ENCODE measurements at regions not wholly inside any gene's neighbourhood (a gene's known extent, or its start where the extent isn't known, plus 50 kb on each side); places are given as distances from the start of the nearest gene placed in this dataset.

GRCh38 chr5:74286734-74287695 is 353.5 kb downstream of the ENC1 start:
- CTCF ChIA-PET, result no interaction called here
- no peak overlapping the region for H3K27ac ChIP-seq (ENCODE audit: low read length)
- H2AFZ ChIP-seq (ENCODE audit: low read length), result no peak overlapping the region
- no peak overlapping the region for H3K4me3 ChIP-seq (ENCODE audit: low read length)
- no peak overlapping the region for H3K4me2 ChIP-seq (ENCODE audit: low read length)
- BruUV-seq (replicated peaks), result no TSS peak
- TF ChIP-seq EZH2phosphoT487 (IDR thresholded peaks at IDR 0.05; ENCODE audit: borderline replicate concordance, low read length) (no peak), CTCF (conservative IDR thresholded peaks at IDR 0.05; ENCODE audit: low read depth, low read length) (no peak), EZH2 (IDR thresholded peaks at IDR 0.05; ENCODE audit: low read length, unreplicated experiment) (no peak)
- no peaks in the 10 kb centered on the region for H3K79me2 ChIP-seq (ENCODE audit: low read length)
- H3F3A ChIP-seq (ENCODE audit: low read length, unreplicated experiment), result no peaks in the 10 kb centered on the region
- DNase-seq (no peak), ATAC-seq (no peak)
- intact Hi-C loops (cut with micrococcal nuclease), result no loop called here
- H3K4me1 ChIP-seq (ENCODE audit: insufficient read depth, low read length), result peaks cover 7% of the 10 kb centered on the region; the same call in 1 of the 2 replicates
- no peaks in the 10 kb centered on the region for H4K20me1 ChIP-seq (ENCODE audit: low read length)
- no peaks in the 10 kb centered on the region for H3K36me3 ChIP-seq (ENCODE audit: low read depth, low read length)
- POLR2A ChIA-PET (ENCODE audit: unreplicated experiment), result no interaction called here
- no peaks in the 10 kb centered on the region for H3K9me3 ChIP-seq (ENCODE audit: low read length)
- no peak overlapping the region for H3K9ac ChIP-seq (ENCODE audit: low read length)
- H3K9me2 ChIP-seq (replicated peaks; ENCODE audit: low read length), result no peaks in the 10 kb centered on the region
- H3K27me3 ChIP-seq (ENCODE audit: low read length), result no peaks in the 10 kb centered on the region

GRCh38 chr5:74285675-74286280 is 354.8 kb downstream of the ENC1 start:
- TF ChIP-seq CTCF (conservative IDR thresholded peaks at IDR 0.05; ENCODE audit: low read depth, low read length), result no peak
- TF ChIP-seq EZH2 (IDR thresholded peaks at IDR 0.05; ENCODE audit: low read length, unreplicated experiment), result no peak
- no peak for TF ChIP-seq EZH2phosphoT487 (IDR thresholded peaks at IDR 0.05; ENCODE audit: borderline replicate concordance, low read length)
- peaks cover 7% of the 10 kb centered on the region; the same call in 1 of the 2 replicates for H3K4me1 ChIP-seq (ENCODE audit: insufficient read depth, low read length)
- CTCF ChIA-PET, result no interaction called here
- H3K27me3 ChIP-seq (ENCODE audit: low read length), result no peaks in the 10 kb centered on the region
- H3K4me2 ChIP-seq (ENCODE audit: low read length), result no peak overlapping the region
- POLR2A ChIA-PET (ENCODE audit: unreplicated experiment), result no interaction called here
- DNase-seq, result no peak
- no peak overlapping the region for H3K9ac ChIP-seq (ENCODE audit: low read length)
- H2AFZ ChIP-seq (ENCODE audit: low read length), result no peak overlapping the region
- H3K9me3 ChIP-seq (ENCODE audit: low read length), result no peaks in the 10 kb centered on the region
- ATAC-seq, result no peak
- H3K79me2 ChIP-seq (ENCODE audit: low read length), result no peaks in the 10 kb centered on the region
- no peak overlapping the region for H3K4me3 ChIP-seq (ENCODE audit: low read length)
- H3K36me3 ChIP-seq (ENCODE audit: low read depth, low read length), result no peaks in the 10 kb centered on the region
- H4K20me1 ChIP-seq (ENCODE audit: low read length), result no peaks in the 10 kb centered on the region
- no peaks in the 10 kb centered on the region for H3K9me2 ChIP-seq (replicated peaks; ENCODE audit: low read length)
- intact Hi-C loops (cut with micrococcal nuclease), result no loop called here
- BruUV-seq (replicated peaks), result no TSS peak
- no peaks in the 10 kb centered on the region for H3F3A ChIP-seq (ENCODE audit: low read length, unreplicated experiment)
- H3K27ac ChIP-seq (ENCODE audit: low read length), result no peak overlapping the region

- DNase-seq (no peak), ATAC-seq (no peak)
- Histone ChIP-seq H3K36me3 (ENCODE audit: low read depth, low read length) (no peaks in the 10 kb centered on the region), H3K27ac (ENCODE audit: low read length) (no peak overlapping the region), H4K20me1 (ENCODE audit: low read length) (no peaks in the 10 kb centered on the region), H3K4me1 (ENCODE audit: insufficient read depth, low read length) (no peaks in the 10 kb centered on the region), H3K79me2 (ENCODE audit: low read length) (no peaks in the 10 kb centered on the region), H3K4me3 (ENCODE audit: low read length) (no peak overlapping the region), H3K27me3 (ENCODE audit: low read length) (no peaks in the 10 kb centered on the region), H2AFZ (ENCODE audit: low read length) (no peak overlapping the region), H3K9me3 (ENCODE audit: low read length) (no peaks in the 10 kb centered on the region), H3K9me2 (replicated peaks; ENCODE audit: low read length) (no peaks in the 10 kb centered on the region), H3K4me2 (ENCODE audit: low read length) (no peak overlapping the region), H3F3A (ENCODE audit: low read length, unreplicated experiment) (no peaks in the 10 kb centered on the region), H3K9ac (ENCODE audit: low read length) (no peak overlapping the region)
- POLR2A ChIA-PET (ENCODE audit: unreplicated experiment), result no interaction called here
- no TSS peak for BruUV-seq (replicated peaks)
- TF ChIP-seq EZH2phosphoT487 (IDR thresholded peaks at IDR 0.05; ENCODE audit: borderline replicate concordance, low read length) (no peak), EZH2 (IDR thresholded peaks at IDR 0.05; ENCODE audit: low read length, unreplicated experiment) (no peak), CTCF (conservative IDR thresholded peaks at IDR 0.05; ENCODE audit: low read depth, low read length) (no peak)
- intact Hi-C loops (cut with micrococcal nuclease), result no loop called here
- CTCF ChIA-PET, result no interaction called here
Measured at GRCh38 chr5:74282490-74282889, 358.0 kb downstream of the ENC1 start.
